ENCODE measurements at regions not wholly inside any gene's neighbourhood (a gene's known extent, or its start where the extent isn't known, plus 50 kb on each side); places are given as distances from the start of the nearest gene placed in this dataset.

GRCh38 chr9:99682870-99683269 is 138.8 kb upstream of the NR4A3 start:
- intact Hi-C loops (cut with DNase I; ENCODE audit: low total_unique reads): no loop called here
- Histone ChIP-seq H3K27ac (no peak overlapping the region), H3K36me3 (no peaks in the 10 kb centered on the region), H3K9me3 (no peaks in the 10 kb centered on the region), H3K4me3 (no peak overlapping the region), H3K4me1 (no peaks in the 10 kb centered on the region), H3K27me3 (no peaks in the 10 kb centered on the region)
- TF ChIP-seq, protein P1, sequence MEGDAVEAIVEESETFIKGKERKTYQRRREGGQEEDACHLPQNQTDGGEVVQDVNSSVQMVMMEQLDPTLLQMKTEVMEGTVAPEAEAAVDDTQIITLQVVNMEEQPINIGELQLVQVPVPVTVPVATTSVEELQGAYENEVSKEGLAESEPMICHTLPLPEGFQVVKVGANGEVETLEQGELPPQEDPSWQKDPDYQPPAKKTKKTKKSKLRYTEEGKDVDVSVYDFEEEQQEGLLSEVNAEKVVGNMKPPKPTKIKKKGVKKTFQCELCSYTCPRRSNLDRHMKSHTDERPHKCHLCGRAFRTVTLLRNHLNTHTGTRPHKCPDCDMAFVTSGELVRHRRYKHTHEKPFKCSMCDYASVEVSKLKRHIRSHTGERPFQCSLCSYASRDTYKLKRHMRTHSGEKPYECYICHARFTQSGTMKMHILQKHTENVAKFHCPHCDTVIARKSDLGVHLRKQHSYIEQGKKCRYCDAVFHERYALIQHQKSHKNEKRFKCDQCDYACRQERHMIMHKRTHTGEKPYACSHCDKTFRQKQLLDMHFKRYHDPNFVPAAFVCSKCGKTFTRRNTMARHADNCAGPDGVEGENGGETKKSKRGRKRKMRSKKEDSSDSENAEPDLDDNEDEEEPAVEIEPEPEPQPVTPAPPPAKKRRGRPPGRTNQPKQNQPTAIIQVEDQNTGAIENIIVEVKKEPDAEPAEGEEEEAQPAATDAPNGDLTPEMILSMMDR (IDR thresholded peaks at IDR 0.05): no peak
- TF ChIP-seq POLR2A (IDR thresholded peaks at IDR 0.05): no peak
- no peak for DNase-seq

- Histone ChIP-seq H3K9me3 (no peaks in the 10 kb centered on the region), H3K27me3 (no peaks in the 10 kb centered on the region), H3K4me1 (no peaks in the 10 kb centered on the region), H3K27ac (no peak overlapping the region), H3K36me3 (no peaks in the 10 kb centered on the region), H3K4me3 (no peak overlapping the region)
- no peak for TF ChIP-seq POLR2A (IDR thresholded peaks at IDR 0.05)
- TF ChIP-seq, protein P1 (IDR thresholded peaks at IDR 0.05): no peak
- DNase-seq: no peak
- intact Hi-C loops (cut with DNase I; ENCODE audit: low total_unique reads): no loop called here
These were observed 131.1 kb upstream of the NR4A3 start for GRCh38 chr9:99690573-99690972.

DNA sequence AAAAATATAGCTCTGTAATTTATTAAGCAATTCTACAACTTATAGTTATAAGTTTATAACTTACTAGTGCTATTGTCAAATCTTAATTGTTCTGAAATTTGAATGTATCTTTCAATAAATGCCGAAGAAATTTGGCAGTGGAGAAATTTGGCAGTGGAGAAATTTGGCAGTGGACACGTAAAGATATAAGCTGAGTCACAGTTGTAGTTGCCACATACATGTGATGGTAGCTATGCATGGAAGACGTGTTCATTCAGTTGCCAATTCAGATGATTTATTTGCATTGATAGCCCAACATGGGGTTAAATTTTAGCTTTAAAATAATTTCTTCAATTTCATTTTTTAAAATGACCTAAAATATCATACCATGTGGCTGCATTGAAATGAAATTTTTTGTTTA is 127.8 kb upstream of the NR4A3 start:
- Histone ChIP-seq H3K27me3 (no peaks in the 10 kb centered on the region), H3K36me3 (no peaks in the 10 kb centered on the region), H3K9me3 (peaks cover 0 to 5% of the 10 kb centered on the region in 2 donors), H3K27ac (no peak overlapping the region), H3K4me1 (no peaks in the 10 kb centered on the region), H3K4me3 (no peak overlapping the region)
- intact Hi-C loops (cut with DNase I; ENCODE audit: low total_unique reads): no loop called here
- no peak for TF ChIP-seq POLR2A (IDR thresholded peaks at IDR 0.05)
- TF ChIP-seq, protein P1 (IDR thresholded peaks at IDR 0.05): no peak
- DNase-seq: no peak

DNA sequence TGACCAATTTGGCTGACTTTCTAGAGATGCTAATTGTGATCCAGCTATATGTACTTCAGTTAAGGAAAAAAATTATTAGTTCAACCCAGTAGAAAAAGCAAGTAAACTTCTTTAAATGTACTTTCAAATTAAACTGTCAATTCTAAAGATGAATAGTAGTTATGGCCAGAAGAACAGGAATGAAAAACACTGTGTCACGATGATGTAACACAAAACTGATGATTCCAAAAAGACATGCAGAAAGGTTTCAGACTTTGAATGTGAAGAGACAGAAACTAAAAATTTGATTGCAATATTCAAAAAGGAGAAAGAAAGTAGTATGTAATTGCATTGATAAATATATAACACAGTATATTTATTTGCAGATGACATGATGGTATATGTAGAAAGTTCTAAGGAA is 127.3 kb upstream of the NR4A3 start:
- Histone ChIP-seq H3K36me3 (no peaks in the 10 kb centered on the region), H3K27me3 (no peaks in the 10 kb centered on the region), H3K9me3 (peaks cover 0 to 5% of the 10 kb centered on the region in 2 donors), H3K27ac (no peak overlapping the region), H3K4me1 (no peaks in the 10 kb centered on the region), H3K4me3 (no peak overlapping the region)
- TF ChIP-seq, protein P1 (IDR thresholded peaks at IDR 0.05): no peak
- no peak for TF ChIP-seq POLR2A (IDR thresholded peaks at IDR 0.05)
- intact Hi-C loops (cut with DNase I; ENCODE audit: low total_unique reads): no loop called here
- DNase-seq: no peak

- Histone ChIP-seq H3K36me3 (no peaks in the 10 kb centered on the region), H3K4me3 (no peak overlapping the region), H3K27ac (no peak overlapping the region), H3K9me3 (peaks cover 0 to 5% of the 10 kb centered on the region in 2 donors), H3K27me3 (no peaks in the 10 kb centered on the region), H3K4me1 (no peaks in the 10 kb centered on the region)
- TF ChIP-seq, protein P1 (IDR thresholded peaks at IDR 0.05): no peak
- no peak for TF ChIP-seq POLR2A (IDR thresholded peaks at IDR 0.05)
- intact Hi-C loops (cut with DNase I; ENCODE audit: low total_unique reads): no loop called here
- DNase-seq: no peak
These were observed 122.3 kb upstream of the NR4A3 start for GRCh38 chr9:99699396-99699795.

Data from uterus (tissue), 3 donors.